NCI-H2227 (cell line): ENCODE measurements at regions not wholly inside any gene's neighbourhood (a gene's known extent, or its start where the extent isn't known, plus 50 kb on each side); places are given as distances from the start of the nearest gene placed in this dataset.

Experiments
- DNase-seq: peaks from one replicate; lab custom pipeline; 2025; ENCODE audit not compliant: unreplicated experiment; lab: John Stamatoyannopoulos, UW

DNA sequence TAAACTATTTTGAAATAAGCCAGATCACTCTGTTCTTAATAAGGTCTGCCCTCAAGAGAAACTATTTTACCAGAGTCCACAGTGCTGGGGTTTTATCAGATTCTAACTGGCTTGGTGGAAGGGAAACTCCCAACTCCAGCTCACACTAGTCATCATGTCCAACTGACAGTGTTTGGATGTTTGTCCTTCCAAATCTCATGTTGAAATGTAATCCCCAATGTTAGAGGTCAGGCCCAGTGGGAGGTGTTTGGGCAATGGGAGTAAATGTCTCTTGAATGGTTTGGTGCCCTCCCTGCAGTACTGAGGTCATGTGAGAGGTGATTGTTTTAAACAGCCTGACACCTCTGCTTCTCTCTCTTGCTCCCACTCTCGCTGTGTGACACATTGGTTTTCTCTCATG lies 1301.0 kb upstream of the CDH8 start:
- no peak for DNase-seq

DNA sequence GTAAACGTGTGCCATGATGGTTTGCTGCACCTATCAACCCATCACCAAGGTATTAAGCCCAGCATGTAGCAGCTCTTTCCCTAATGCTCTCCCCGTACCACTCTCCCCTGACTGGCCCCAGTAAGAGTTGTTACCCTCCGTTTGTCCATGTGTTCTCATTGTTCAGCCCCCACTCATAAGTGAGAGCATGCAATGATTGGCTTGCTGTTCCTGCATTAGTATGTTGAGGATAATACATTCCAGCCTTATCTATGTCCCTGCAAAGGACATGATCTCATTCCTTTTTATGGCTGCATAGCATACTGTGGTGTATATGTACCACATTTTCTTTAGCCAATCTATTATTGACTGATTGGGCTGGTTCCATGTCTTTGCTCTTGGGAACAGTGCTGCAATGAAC lies 1294.9 kb upstream of the CDH8 start:
- DNase-seq, result no peak

GRCh38 chr16:63326736-63327339 lies 1290.6 kb upstream of the CDH8 start:
- no peak for DNase-seq

- no peak for DNase-seq
Measured at GRCh38 chr16:63323722-63324705, 1287.8 kb upstream of the CDH8 start.

DNA sequence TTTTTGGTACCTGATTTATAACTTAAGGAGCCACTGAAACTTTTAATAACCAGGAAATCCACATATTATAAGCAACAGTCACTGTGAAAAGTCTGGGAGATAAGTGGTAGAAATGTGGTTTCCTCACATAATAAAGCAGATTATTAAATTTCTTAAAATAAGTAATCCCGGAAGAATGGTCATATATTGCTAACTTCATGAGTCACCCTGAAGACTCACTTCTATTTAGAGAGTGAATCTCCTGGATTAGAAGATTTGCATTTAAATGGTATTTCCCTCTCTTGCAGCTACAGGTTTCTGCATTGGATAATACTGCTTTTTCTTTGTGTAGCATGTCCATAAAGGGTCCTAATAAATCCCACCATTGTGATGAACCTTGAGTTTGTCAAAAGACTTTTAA lies 1286.8 kb upstream of the CDH8 start:
- DNase-seq, result no peak

DNA sequence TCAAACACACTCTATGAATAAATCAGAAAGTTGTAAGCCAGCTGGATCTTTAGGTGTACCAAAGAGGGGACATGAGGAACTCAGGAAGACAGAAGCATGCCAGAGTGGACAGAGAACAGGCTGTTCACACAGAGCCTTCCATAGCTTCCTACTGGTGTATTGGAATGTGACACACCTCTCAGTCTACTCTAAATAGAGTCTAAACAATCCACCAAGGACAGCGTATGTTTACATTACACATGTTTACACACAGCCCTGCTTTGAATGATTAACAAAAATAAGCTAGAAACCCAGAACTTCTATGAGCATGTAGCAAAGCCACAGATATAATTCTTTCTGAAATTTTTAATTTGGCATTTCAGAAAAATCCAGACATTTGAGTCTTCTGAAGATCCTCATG lies 1279.0 kb upstream of the CDH8 start:
- DNase-seq, result no peak

GRCh38 chr16:63312346-63312745 lies 1276.1 kb upstream of the CDH8 start:
- no peak for DNase-seq

DNA sequence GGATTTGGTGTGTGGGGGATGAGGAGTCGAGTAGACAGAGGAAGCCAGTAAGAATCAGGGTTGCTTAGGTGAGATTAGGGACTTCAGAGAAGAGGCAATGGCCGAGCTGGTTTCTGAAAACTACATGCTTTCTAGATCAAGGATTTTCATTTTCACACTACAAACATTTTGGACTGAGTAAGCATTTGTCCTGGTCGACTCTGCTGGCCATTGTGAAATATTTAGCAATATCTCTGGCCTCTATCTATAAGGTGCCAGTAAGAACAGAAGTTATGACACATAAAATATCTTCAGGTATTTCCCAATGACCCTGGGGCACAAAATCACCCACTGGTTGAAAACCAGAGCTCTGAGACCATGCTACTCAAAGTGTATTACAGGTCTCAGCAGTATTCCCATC lies 1275.1 kb upstream of the CDH8 start:
- DNase-seq, result no peak

- DNase-seq, result no peak
Measured at GRCh38 chr16:63302811-63303210, 1266.6 kb upstream of the CDH8 start.

- DNase-seq, result no peak
Measured at GRCh38 chr16:63301349-63301748, 1265.1 kb upstream of the CDH8 start.

DNA sequence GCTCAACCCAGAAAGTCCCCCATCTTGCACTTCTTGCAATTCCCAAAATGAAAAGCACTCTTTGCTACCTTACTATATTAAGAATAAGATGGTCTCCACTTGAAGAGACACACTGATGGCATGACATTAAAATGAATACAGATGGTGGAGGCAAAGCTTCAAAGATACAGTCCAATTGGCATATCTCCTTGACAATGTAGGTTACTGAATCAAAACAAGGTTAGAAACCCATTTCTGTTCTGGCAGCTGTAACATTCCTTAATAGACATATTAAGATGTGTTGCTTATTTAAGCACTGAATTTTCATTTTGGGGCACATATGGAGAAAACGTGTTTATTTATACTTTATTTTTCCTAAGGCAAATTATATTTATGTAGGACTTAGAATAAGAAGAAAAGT lies 1262.8 kb upstream of the CDH8 start:
- DNase-seq, result no peak

- no peak for DNase-seq
Measured at GRCh38 chr16:63292036-63292435, 1255.8 kb upstream of the CDH8 start.

GRCh38 chr16:63289834-63290460 lies 1253.7 kb upstream of the CDH8 start:
- peak; percentile 63 for DNase-seq

DNA sequence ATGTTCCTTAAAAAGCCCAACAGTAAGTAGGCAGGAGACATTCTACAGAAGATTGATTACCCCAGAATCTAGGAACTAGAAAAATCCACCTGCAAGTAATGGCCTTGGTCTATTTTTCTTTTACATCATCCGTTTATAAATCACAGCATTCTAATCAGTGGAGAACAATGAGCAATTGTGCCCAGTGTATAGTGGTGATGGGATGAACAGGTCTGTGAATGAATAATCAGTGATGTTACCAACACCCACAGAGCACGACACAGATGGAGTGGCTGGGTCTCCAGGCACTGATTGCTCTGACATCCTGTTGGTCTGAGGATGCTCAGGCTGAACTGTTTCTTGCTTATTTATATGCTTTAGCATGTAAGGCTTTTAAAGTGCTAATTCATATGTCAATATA lies 1251.2 kb upstream of the CDH8 start:
- no peak for DNase-seq

DNA sequence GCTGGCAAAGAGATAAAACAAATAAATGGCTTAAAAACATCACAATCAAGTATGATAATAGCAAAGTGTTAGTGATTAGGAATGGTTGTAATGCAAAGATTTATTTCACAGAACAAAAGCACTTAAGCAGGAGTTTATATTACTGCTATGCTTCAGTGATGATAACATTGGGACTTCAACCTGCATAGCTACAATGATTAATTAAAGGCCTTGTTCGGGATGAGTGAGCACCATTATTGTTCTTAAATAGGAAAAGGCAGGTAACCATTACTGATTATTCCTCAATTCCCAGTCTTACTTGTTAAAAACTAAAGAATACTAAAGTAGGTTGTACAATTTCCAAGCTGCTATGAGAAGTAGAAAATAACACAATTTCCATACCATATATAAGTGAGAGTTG lies 1247.5 kb upstream of the CDH8 start:
- DNase-seq, result no peak

DNA sequence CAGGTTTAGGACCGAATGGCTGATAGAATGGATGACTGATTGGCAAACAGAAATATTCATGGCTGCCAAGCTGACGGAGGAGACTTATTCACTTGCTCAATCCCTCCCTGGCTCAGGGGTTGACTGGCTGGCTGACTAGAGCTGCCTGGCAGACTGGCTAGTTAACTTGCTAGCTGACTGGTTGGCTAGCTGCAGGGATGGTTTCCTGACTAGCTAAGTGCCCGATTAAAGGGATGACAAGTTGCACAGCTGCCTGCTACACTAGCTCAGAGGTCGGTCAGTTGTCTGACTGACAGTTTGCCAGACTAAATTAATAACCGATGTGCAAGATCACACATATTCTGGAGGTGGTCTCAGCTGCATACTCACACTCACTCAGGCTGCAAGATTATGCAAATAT lies 1208.4 kb upstream of the CDH8 start:
- DNase-seq, result no peak

- peak; percentile 1 for DNase-seq
Measured at GRCh38 chr16:63241497-63242028, 1205.3 kb upstream of the CDH8 start.

GRCh38 chr16:63239065-63239570 lies 1202.9 kb upstream of the CDH8 start:
- no peak for DNase-seq

DNA sequence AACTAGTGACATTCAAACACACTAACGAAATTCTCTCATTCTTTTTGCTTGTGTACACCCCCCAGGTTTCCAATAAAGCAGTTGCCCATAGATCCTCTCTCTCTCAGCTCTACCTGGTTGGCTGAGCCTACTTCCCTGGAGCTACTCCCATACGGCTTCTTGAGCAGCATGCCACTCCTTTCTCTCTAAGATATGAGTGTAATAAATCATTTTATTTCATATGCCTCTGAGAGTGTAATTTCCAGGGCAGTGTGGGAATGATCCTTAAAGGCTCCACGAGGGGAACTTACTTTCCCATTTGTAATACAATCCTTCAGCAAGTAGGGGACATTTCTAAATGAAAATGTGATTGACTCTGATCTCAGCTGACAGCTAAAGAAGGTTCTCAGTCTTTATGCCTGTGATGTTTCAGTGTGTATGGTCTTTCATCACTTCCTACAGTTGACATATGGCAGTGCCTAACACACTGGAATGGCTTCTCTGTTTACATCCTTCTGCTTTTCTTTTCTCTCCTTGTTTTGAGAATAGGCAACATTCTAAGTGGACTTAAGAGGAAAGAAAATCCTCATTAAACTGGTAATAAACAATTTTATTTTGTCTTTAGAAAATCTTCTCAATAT lies 1194.3 kb upstream of the CDH8 start:
- no peak for DNase-seq

DNA sequence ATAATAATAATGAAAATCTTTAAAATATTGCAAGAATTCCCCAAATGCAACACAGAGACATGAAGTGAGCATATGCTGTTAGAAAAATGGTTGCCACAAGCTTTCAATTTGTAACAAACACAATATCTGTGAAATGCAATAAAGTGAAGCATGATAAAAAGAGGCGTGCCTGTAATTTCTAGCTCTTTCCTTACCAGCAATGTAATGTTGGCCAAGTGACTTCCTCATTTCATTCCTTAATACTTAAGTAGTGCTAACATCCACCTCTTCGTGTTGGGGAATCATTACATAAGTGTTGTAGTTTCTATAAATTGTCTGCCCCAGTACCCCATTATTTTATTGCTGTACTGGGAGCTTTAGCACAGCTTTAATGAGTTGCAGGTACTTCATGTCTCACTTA lies 1192.0 kb upstream of the CDH8 start:
- DNase-seq, result no peak

GRCh38 chr16:63223851-63224250 lies 1187.6 kb upstream of the CDH8 start:
- DNase-seq, result no peak
